H1 (cell line): ENCODE measurements at regions not wholly inside any gene's neighbourhood (a gene's known extent, or its start where the extent isn't known, plus 50 kb on each side); places are given as distances from the start of the nearest gene placed in this dataset.

Source experiments
- CREB1 ChIP-seq: IDR thresholded peaks from 2 replicates; pipeline ENCODE4 v1.6.1; 2012; ENCODE audit warnings: inconsistent platforms
- RNF2 ChIP-seq: fragments of 200-900, 300-1000 bp; sonication (generic); IDR thresholded peaks from 2 replicates; pipeline ENCODE4 v1.7.1; 2016; ENCODE audit warnings: borderline replicate concordance, low read depth, mild to moderate bottlenecking, antibody characterized with exemption, low read length; ENCODE audit not compliant: poor library complexity, severe bottlenecking; ENCODE audit errors: missing control alignments
- TEAD4 ChIP-seq: IDR thresholded peaks from 2 replicates; pipeline ENCODE4 v1.6.1; 2012; ENCODE audit warnings: low read depth, low read length, inconsistent platforms, mixed read lengths

DNA sequence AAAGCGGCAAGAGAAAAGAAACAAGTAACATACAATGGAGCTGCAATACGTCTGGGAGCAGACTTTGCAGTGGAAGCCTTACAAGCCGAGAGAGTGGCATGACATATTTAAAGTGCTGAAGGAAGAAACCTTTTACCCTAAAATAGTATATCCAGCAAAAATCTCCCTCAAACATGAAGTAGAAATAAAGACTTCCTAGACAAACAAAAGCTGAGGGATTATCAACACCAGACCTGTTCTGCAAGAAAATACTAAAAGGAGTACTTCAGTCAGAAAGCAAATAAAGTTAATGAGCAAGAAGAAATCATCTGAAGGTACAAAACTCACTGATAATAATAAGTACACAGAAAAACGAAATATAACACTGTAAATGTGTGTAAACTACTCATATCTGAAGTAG is 77.5 kb upstream of the ABCD2 start (continued):
- no peak for TF ChIP-seq TEAD4
- no peak for TF ChIP-seq CREB1
- TF ChIP-seq RNF2 = no peak
